SU-DHL-6 (cell line): ENCODE measurements at regions not wholly inside any gene's neighbourhood (a gene's known extent, or its start where the extent isn't known, plus 50 kb on each side); places are given as distances from the start of the nearest gene placed in this dataset.

ENCODE experiments used
- CTCF ChIP-seq: fragments of 200-600 bp; sonication (generic); IDR thresholded peaks from one replicate; pipeline ENCODE4 v1.5.1; 2017; ENCODE audit warnings: antibody characterized with exemption, mild to moderate bottlenecking, low read length, moderate library complexity; ENCODE audit not compliant: insufficient read depth, poor library complexity, severe bottlenecking
- EZH2phosphoT487 ChIP-seq: fragments of 200-600 bp; sonication (generic), shearing (Covaris generic); conservative IDR thresholded peaks from 2 replicates; pipeline ENCODE4 v1.6.1; 2018; ENCODE audit warnings: mild to moderate bottlenecking, antibody characterized with exemption, low read length, moderate library complexity, mixed read lengths

- TF ChIP-seq CTCF = no peak
- no peak for TF ChIP-seq EZH2phosphoT487
Measured at GRCh38 chr9:36462245-36462644, 62.2 kb upstream of the RNF38 start.
